ENCODE measurements at regions not wholly inside any gene's neighbourhood (a gene's known extent, or its start where the extent isn't known, plus 50 kb on each side); places are given as distances from the start of the nearest gene placed in this dataset.

DNA sequence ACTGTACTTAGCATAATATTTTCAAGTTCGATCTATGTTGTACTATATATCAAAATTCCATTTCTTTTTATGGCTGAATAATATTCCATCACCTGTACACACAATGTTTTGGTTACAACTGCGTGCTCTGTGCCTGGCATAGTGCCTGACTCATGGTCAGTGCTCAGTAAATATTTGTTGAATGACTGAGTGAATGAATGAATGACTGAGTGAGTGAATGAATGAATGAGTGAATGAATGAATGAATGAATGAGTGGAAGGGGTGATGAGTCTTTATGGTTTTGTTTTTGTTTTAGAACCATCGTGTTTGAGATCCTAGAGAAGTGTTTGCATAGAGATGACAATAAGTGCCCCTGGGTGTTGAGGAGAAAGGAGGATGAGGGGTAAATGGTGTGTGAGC, 155.3 kb downstream of the MRM1 start:
- no peak for DNase-seq (ENCODE audit: low read depth in 2 of 2)

GRCh38 chr17:36760425-36760824, 159.0 kb downstream of the MRM1 start:
- no peak for DNase-seq (ENCODE audit: low read depth in 2 of 2)

- DNase-seq (ENCODE audit: low read depth in 2 of 2): no peak
Measured at GRCh38 chr17:36761203-36761950, 160.0 kb downstream of the MRM1 start.

DNA sequence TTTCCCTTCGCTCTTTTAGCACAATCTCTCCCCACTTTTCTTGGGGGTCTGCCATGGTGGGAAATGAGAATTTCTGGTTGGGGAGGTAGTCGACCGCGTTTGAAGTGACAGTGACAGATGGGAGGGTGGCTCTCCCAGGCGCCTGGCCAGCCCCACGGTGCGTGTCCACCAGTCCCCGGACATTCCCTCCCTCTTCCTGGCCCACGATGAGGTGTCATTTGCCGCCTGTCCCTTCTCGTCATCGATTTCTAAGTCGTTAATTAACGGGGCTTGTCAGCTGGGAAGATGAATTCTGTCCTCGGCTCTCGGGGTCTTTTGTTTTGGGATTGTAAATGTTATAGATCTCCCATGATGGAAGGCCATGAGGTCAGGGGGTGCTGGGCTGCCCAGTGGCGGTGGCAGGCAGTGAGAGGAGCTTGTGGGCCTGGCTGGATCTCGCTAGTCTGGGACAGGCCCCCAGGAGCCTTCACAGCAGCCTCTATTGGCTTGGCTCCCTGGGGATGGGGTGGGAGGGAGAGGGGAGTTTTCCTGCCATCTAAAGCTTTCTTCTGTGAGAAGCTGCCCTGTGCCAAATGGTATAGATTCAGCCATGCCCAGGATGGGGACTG, 164.2 kb downstream of the MRM1 start:
- no peak for DNase-seq (ENCODE audit: low read depth in 2 of 2)

- no peak for DNase-seq (ENCODE audit: low read depth in 2 of 2)
Measured at GRCh38 chr17:36768394-36768793, 167.0 kb downstream of the MRM1 start.

- DNase-seq (ENCODE audit: low read depth in 2 of 2): no peak
Measured at GRCh38 chr17:36773039-36773438, 164.2 kb upstream of the LHX1 start.

- DNase-seq (ENCODE audit: low read depth in 2 of 2): no peak
Measured at GRCh38 chr17:36777118-36777517, 160.2 kb upstream of the LHX1 start.

DNA sequence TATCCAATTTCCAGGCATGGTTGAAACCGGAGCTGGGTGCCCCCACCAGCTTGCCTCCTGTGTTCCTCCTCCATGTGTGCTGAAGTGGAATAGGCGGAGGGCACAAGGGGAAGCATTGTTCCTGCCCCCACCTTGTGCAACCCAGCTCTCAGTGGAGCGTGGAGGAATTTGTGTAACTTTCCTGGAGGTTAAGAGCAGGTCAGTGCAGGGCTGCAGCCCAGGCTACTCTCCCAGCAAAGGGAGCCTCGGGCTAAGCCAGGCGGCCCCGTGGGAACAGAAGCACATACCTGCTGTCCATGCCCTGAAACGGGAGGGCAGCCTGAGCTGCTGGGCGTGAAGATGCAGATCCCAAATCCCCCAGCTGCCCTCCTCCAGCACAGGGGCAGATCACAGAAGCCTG, 158.8 kb upstream of the LHX1 start:
- DNase-seq (ENCODE audit: low read depth in 2 of 2): no peak

- no peak for DNase-seq (ENCODE audit: low read depth in 2 of 2)
Measured at GRCh38 chr17:36779550-36779949, 157.7 kb upstream of the LHX1 start.

DNA sequence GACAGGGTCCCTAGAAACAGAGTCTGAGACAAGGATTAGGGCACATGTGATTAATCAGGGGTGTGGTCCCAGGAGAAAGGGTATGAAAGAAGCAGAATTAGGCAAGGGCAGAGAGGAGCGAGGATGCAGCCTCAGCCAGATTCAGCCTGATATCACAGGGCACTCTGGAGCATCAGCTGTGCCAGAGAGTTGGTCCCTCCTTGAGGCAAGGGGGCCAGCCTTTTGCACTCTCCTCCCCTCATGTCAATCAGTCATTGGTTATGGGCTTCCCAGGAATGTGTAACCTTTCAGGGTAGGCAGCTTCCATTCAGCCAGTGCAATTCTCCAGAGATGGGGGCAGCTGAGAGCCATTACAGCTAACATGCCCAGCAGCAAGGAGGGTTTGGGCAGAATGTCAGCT, 152.6 kb upstream of the LHX1 start:
- no peak for DNase-seq (ENCODE audit: low read depth in 2 of 2)

GRCh38 chr17:36786867-36787266, 150.4 kb upstream of the LHX1 start:
- no peak for DNase-seq (ENCODE audit: low read depth in 2 of 2)

DNA sequence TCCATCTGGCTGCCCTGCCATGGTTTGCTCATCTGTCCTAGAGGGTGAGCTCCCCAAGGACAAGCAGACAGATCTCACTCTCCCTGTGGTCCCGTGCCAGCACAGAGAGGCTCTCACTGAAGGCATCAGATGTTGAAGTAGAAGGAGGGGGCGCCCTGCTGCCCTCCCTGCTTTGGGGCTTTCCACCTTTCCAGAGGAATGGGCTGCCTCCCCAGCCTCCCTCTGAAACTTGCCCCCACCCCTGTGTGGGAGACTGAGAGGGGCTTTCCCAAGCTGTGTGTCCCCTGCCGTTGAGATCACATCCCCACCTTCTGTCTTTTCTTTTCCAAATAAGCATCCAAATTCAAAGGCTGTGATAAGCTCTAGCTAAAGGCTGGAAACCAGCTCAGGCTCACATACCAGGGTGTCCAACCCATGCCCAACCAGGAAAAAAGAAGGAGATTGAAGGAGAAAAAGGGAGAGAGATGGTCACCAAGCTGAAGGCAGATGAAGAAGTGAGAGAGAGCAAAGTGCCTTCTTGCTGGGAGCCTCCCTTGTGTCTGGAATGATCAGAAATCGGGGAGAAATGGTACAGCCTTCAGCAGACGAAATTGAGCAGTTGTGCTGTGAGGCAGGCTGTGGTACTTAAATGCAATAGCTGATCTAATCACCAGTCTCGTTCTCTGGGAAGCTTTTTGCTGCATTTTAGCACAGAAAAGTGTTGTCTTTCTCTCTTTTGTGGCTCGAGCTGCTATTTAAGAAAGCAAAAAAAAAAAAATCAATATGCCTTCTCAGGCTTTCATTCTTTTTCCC, 145.9 kb upstream of the LHX1 start:
- DNase-seq (ENCODE audit: low read depth in 2 of 2): no peak

GRCh38 chr17:36791942-36792475, 145.3 kb upstream of the LHX1 start:
- no peak for DNase-seq (ENCODE audit: low read depth in 2 of 2)

DNA sequence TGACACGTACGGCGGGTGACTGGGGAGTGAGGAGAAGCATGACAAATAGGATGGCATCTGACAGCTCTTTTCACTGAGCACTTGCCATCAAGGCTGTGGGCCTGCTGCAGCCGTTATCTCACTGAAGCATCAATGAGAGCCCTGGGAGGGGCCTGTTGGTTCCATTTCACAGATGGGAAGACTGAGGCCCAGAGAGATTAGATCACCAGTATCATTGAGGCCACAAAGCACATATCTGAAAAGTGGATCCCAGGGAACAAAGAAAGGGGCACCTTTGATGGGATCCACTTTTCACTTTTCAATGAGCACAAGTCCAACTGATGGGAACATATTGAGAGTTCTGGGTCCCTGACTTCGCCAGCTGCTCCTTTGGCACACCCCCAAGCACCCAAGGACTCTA, 144.4 kb upstream of the LHX1 start:
- DNase-seq (ENCODE audit: low read depth in 2 of 2): no peak

- DNase-seq (ENCODE audit: low read depth in 2 of 2): no peak
Measured at GRCh38 chr17:36793976-36794375, 143.3 kb upstream of the LHX1 start.

GRCh38 chr17:36807496-36808179, 129.6 kb upstream of the LHX1 start:
- no peak for DNase-seq (ENCODE audit: low read depth in 2 of 2)

DNA sequence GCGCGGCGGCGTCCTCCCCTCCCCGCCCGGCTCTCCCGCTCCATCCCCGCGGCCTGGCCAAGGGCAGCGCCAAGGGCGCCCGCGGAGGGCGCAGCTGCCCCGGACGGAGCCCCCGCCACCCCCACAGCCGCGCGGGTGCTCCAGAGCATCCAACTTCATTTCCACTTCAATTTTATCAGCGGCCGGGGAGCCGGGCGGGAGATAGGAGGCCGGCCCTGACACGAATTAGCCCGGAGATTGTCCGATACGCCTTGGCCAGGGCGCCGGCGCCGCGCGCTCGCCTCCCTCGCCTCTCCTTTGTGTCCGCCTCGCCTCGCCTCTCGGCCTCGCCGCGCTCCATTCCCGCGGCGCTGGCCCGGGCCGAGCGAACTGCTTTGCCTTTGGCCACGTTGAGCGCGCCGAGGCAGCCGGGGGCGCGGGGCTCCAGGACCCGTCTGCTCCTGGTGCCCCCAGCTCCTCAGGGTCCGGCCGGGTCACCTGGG, 129.1 kb upstream of the LHX1 start:
- no peak for DNase-seq (ENCODE audit: low read depth in 2 of 2)

DNA sequence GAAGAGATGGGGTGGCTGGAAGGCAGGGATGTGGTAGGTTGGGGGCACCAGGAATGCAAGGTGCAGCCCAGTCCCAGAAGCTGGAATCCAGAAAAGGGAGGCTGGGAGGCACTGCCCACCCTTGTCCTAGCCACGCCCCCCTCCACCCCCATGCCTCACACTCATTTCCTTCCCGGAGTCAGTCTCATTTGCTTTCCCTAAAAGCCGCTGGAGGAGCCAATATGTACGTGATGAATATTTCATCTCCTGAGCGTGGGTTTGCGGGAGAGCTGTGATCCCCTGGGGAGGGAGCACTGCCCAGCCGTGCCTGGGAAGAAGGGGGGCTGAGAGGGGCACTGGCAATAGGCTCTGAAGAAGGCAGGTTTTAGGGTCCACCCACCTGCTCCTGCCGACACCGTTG, 124.5 kb upstream of the LHX1 start:
- no peak for DNase-seq (ENCODE audit: low read depth in 2 of 2)

DNA sequence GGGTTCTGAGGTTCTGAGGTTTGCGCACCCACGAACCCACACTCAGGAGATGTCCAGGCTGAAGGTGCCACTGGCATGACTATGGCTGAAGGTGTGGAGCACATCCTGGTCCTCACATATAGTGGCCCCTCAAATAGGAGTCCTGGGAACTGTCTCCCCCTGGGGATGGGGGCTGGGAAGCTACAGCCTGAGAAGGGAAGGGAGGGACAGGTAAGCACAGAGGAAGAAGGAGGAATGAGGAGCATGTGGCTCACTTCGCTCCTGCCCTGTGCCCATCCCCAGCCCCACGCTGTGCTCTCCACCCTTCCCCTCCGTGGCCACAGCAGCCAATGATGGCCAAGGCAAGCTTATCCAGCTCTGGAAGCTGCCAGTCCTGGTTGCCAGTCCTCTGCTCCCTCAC, 123.9 kb upstream of the LHX1 start:
- DNase-seq (ENCODE audit: low read depth in 2 of 2): no peak

DNA sequence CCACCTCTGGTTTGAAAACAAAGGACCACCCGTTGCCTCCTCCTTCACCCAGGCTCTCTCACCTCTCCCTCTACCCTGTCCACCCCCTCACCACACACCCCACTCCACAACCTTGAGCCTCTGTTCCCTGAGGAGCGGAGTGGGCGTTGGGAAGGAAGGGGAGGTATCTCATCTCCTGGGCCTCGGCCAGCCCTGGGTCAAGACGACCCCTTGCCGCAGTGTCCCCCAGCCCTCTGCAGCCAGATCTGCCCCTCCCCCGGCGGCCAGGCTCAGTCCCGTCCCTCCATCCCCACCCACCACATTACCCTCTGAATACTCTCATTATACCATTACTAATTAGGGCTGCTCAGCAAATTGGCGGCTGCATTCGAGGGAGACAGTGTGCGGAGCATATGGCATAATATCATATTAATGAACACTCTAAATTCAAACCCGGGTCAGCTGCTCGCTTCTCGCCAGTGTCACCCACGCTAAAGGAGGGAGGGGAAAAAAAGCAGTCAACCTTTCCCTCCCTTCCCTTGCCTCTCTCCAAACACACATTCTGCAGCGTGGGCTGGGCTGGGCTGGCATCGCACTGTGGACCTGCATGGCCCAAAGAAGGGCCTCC, 123.2 kb upstream of the LHX1 start:
- DNase-seq (ENCODE audit: low read depth in 2 of 2): no peak

DNA sequence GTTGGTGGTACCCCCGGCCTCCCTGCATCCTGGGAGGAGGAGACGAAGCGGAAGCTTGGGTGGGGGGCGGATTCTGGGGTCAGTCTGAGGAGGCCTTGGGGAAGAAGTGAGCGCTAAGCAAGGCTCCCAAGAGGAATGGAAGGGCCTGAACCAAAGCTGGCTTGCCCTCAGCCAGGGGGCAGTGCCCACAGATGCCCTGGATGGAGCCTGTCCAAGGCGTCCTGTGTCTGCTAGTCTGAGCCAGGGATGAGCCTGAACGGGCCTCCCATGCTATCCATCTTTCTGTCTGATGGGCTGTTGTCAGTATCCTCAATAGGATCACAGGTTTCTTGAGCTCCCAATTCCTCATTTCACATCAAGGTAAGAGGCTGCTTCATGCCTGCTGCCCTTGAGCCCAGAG, 122.3 kb upstream of the LHX1 start:
- no peak for DNase-seq (ENCODE audit: low read depth in 2 of 2)

All from stimulated activated CD8-positive, alpha-beta memory T cell treated with anti-CD3 and anti-CD28 coated beads, Interleukin-15, amount 100 ng/mL, for 48 hours (primary cell).